ENCODE measurements at regions not wholly inside any gene's neighbourhood (a gene's known extent, or its start where the extent isn't known, plus 50 kb on each side); places are given as distances from the start of the nearest gene placed in this dataset.

DNA sequence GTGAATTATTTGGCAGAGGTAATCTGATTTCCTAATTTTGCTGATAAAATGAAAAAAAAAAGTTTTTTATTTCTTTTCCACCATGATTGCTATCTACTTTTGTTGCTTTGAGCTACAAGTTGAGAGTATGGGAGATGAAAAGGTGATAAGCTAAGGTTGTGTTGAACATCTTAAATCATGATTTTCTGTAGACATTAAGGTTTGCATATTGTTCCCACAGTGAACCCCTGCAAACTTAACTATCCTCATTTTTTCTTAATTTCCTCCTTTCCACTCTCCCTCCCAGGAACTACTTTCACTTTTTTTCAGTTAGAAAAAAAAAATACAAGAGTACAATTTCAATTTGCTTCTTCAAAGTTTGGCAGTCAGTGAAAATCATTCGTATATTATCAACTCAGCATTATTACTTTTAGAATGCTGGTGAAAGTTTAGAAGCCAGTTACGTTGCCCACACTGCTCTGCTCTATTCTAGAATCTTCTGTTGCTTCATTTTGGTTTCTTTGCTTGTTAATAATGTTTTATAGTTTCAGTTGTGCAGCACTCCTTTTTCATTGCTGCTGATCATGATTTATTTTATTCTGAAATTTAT, 673.8 kb upstream of the CITED2 start:
- DNase-seq (ENCODE audit: low read depth, low spot score), result no peak

DNA sequence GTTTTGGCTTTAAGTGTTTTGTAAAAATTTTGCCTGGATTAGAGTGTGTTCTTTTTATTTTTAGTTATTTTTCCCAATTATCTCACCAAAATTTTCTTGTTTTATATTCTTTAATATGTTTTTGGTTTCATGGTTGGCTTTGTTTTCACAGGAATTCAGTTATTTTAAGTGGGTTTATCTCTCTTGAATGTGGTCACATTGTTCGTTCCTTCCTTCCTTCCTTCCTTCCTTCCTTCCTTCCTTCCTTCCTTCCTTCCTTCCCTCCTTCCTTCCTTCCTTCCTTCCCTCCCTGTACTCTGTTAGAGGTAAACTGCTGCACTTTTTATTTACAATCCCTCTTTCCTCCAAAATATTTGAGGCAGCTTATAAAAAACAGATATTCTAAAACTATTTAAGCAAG, 672.9 kb upstream of the CITED2 start:
- no peak for DNase-seq (ENCODE audit: low read depth, low spot score)

DNA sequence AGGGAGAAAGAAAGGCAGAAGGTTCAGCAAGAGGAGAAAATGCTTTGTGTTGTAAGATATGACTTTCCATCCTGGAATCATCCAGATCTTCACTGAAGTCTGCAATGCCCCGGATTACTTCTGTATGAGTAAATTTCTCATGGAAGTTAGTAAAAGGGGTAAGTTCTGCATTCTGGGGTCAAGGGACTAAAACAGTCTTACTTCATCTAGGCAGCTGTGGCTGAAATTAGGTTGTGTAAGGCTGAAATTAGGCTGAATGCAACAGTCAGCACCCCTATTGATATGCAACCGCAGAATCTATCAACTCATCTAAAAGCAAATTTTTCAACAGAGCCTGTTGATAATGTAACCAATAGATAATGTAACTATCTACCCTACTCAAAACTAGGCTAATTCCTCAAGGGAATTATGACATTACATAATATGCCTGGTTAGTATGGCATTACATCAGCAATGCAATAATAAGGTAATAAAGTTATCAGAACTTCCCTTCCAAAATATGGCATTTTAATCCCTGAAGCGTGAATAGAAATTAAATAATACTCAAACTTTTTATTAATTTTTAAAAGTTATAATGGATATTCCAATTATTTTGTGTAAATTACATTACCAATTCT, 671.7 kb upstream of the CITED2 start:
- DNase-seq (ENCODE audit: low read depth, low spot score), result no peak

GRCh38 chr6:140045116-140045515, 670.7 kb upstream of the CITED2 start:
- no peak for DNase-seq (ENCODE audit: low read depth, low spot score)

DNA sequence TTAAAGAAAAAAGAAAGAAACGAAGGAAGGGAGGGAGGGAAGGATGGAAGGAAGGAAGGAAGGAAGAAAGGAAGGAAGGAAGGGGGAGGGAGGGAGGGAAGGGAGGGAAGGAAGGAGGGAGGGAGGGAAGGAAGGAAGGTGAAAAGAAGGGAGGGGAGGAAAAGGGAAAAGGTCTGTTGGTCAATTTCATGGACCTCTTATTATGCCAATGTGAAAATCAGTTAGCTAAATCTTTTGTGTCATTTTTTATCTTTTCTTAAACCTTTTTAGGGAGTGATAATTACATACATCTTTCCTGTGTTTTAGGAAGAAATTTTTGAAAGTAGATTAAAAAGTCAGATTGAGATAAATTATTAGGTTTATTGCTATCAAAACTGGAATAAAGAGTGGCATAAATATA, 670.2 kb upstream of the CITED2 start:
- no peak for DNase-seq (ENCODE audit: low read depth, low spot score)

DNA sequence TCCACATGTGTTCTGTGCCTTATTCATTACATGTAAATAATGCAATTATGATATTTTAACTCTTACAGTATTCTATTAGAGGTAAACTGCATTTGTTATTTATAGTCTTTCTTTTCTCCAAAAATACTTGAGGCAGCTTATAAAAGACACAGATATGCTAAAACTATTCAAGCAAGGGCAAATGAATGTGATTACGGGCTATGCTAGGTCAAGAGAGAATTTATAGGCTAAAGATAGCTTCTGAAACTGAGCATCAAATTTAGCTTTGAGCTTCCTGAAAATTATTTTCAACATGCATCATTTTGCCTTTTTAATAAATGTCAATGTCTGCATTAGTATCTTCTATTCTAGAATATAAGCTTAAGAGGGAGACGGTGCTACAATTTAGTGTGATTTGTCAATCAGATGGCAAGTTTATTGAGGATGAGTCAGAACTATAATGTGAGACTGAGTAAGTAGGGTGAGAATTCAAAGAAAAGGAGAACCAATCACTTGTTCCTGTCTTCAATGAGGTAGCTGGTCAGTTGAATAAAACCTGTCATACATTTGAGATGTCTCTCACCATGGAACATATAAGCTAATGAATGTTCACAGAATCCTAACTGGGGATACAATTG, 669.4 kb upstream of the CITED2 start:
- DNase-seq (ENCODE audit: low read depth, low spot score), result no peak

DNA sequence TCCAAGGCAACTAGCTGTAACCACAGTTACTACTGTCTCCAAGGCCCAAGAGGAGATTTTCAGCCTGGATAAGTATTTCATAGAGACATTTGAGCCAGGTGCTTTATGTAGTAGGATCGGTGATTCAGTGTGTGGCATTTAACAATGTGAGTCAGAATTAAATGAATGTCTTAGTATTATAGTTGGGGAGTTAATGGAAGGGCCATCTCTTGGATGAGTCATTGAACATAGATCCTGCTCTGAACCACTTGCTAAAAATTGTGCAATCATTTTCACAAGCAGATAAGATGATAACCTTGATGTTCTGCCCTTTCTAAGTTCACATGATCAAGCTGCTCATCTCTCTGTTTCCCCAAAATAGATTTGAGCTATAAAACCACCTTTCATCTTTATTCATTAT, 668.9 kb upstream of the CITED2 start:
- no peak for DNase-seq (ENCODE audit: low read depth, low spot score)

DNA sequence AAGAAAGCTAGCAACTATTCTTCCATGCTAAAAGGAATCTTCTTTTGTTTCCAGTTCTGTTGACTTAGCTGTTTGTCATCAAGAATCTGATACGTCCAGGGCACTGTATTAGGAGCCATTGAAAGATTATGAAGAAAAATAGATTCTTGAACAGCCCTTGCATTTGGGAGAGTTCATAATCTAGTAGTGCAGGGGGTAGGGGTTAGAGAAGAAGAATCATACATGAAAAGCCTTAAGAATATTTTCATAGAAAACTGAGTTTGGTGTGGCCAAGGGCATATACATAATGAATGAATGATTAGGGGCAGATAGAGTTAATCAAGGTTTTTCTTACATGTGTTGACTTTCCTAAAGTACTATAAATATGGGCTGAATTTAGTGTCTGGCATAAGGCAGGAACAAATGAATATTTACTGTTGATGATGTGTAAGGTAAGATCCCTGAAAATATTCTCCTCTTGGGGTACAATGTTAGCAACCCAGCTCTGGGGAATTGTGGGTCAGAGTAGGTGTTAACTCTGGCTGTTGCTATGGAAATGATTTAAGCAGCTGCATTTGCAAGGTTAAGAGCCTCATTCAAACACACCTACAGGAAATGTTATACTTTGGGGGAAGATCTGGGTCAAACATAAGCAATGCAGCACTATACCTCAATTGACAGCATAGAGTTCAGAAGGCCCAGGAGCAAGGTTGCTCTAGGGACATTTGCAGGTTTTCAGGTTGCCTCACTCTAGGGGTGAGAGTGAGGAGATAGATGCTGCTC, 667.3 kb upstream of the CITED2 start:
- no peak for DNase-seq (ENCODE audit: low read depth, low spot score)

DNA sequence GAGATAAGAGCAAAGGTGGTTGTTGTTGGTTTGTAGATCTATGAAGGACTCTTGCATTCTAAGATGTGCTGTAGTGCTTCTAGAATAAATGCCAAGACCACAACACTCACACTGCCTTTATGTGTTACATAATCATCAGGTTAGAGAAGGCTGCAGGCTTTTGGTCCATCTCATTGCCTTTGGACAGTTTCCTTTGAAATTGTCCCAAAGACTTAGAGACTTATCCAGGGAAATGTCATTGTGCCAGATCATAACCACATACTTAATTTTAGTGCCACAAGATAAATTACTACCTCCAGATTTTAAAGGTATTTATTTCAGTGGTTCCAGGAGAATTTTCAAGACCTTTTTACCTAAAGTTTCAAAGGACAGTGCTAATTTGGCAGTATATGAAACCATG, 666.6 kb upstream of the CITED2 start:
- DNase-seq (ENCODE audit: low read depth, low spot score), result no peak

GRCh38 chr6:140040396-140040795, 665.9 kb upstream of the CITED2 start:
- no peak for DNase-seq (ENCODE audit: low read depth, low spot score)

GRCh38 chr6:140039364-140039763, 664.9 kb upstream of the CITED2 start:
- no peak for DNase-seq (ENCODE audit: low read depth, low spot score)

DNA sequence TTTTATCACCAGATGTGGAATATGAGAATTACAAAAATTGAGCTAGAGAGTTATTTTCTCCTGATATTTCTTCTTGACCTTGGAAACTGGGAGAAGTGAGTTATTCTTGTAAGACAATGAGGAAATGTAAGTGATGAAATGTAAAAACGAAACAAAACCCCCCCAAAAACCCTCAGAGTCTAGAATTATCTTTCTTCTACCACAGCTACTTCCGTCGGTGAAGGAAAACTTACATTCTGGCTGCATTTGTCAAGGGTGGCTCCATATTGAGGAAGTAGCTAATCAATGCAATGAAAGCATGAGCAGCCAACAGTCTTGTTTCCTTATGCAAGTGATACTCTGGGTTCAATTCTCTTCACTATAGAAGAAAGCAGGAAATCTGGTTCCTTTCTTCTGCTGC, 661.7 kb upstream of the CITED2 start:
- DNase-seq (ENCODE audit: low read depth, low spot score), result no peak

DNA sequence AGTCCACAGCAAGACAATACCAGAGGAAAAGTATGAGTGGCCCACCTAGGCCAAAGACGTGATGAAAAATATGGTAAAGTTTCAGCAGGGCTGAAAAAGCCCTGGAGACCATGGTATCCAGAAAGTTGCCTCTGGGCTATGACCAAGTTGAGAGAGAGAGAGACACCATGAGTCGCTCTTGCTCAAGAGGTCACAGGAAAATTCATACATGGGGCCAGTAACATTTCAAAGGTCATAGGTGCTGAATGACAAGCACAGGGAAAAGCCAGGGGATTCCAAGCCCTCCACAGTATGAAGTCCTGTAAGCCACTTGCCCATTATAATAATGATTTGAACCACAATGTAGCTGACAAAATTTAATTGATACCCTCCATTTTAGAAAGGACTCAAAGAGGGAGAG, 657.7 kb upstream of the CITED2 start:
- no peak for DNase-seq (ENCODE audit: low read depth, low spot score)

DNA sequence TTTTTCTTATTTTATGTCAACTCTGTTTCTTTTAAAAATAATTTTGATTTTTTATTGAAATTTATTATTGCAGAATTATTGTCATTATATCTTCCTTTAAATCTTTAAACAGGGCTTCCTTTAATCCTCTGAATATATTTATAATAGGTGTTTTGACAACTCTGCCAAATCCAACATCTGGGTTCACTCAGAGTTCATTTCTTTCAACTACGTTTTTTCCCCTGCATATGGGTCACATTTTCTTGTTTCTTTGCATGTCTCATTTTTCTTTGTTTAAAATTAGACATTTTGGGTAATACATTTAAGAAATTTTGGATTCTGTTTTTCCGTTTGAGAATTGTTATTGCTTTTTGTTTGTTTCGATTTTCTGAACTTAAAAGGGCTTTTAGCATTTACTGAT, 655.1 kb upstream of the CITED2 start:
- no peak for DNase-seq (ENCODE audit: low read depth, low spot score)

DNA sequence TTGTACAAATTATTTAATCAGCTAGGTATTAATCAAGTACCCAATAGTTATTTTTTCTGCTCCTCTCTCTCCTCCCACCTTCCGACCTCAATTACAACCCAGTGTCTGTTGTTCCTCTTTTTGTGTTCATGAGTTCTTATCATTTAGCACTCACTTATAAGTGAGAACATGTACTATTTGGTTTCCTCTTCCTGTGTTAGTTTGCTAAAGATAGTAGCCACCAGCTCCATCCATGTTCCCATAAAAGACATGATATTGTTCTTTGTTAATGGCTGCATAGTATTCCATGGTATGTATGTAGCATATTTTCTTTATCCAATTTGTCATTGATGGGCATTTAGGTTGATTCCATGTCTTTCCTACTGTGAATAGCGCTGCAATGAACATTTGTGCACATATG, 652.8 kb upstream of the CITED2 start:
- DNase-seq (ENCODE audit: low read depth, low spot score), result no peak

GRCh38 chr6:140026546-140026945, 652.1 kb upstream of the CITED2 start:
- no peak for DNase-seq (ENCODE audit: low read depth, low spot score)

DNA sequence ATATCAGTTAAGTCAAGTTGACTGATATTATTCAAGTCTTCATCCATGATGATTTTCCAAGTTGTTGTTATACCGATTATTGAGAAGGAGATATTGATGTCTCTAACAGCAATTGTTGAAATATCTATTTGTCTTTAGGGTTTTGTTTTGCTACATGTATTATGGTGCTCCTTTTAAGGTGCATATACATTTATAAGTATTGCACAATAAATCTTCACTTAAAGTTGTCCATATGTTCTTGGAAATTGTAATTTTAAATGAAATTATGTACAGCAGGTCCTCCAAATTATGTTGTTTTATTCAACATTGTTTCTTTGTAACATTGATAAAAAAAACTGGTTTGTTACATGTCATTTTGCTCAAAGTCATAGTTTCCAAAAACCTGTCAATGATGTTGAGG, 650.7 kb upstream of the CITED2 start:
- DNase-seq (ENCODE audit: low read depth, low spot score), result no peak

DNA sequence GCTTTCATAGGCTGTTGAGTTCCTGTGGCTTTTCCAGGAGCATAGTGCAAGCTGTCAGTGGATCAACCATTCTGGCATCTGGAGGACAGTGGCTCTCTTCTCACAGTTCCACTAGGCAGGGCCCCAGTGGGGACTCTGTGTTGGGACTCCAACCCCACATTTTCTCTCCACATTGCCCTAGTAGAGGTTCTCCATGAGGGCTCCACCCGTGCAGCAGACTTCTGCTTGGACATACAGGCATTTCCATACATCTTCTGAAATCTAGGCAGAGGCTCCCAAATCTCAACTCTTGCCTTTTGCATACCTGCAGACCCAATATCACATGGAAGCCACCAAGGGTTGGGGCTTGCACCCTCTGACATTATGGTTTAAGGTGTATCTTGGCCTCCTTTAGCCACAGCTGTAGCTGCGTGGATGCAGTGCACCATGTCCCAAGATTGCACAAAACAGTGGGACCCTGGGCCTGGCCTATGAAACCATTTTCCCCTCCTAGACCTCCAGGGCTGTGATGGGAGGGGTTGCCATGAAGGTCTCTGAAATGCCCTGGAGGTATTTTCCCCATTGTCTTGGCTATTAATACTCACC, 645.9 kb upstream of the CITED2 start:
- no peak for DNase-seq (ENCODE audit: low read depth, low spot score)

GRCh38 chr6:140018588-140018987, 644.1 kb upstream of the CITED2 start:
- no peak for DNase-seq (ENCODE audit: low read depth, low spot score)

DNA sequence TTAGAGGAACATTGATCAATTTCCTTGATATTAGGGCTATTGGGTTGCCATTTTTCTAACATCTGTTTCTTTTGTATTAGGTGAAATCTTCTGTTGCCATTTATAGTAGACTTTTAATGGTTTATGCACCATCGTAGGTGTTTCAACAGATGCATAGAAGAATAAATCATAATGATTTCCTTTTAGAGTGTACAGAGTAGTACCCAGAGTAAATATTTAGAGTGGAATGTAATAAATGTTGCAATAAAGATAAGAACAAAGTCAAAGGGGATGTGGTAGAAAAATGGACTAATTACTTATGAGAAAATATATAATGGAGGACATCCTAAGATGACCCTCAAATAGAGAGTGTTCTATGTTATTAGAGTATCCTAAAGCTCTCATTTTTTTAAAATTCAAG, 643.0 kb upstream of the CITED2 start:
- DNase-seq (ENCODE audit: low read depth, low spot score), result no peak

GRCh38 chr6:140012150-140012549, 637.7 kb upstream of the CITED2 start:
- DNase-seq (ENCODE audit: low read depth, low spot score), result no peak

- DNase-seq (ENCODE audit: low read depth, low spot score), result no peak
Observed at GRCh38 chr6:140011537-140011936, 637.1 kb upstream of the CITED2 start.
